ENCODE measurements at regions not wholly inside any gene's neighbourhood (a gene's known extent, or its start where the extent isn't known, plus 50 kb on each side); places are given as distances from the start of the nearest gene placed in this dataset.
"Not testable (repeated sequence)": the region's sequence is repeated elsewhere in the genome, so short reads cannot be mapped to it uniquely, and the experiment has no call there.

GRCh38 chr13:46472384-46472783, 80.6 kb upstream of the LRCH1 start:
- no peak overlapping the region for H3K4me3 Mint-ChIP-seq
- Histone ChIP-seq H3F3A (replicated peaks; ENCODE audit: low read depth) (no peaks in the 10 kb centered on the region), H3K36me3 (ENCODE audit: insufficient read depth) (no peaks in the 10 kb centered on the region), H4K20me1 (replicated peaks; ENCODE audit: insufficient read depth) (no peaks in the 10 kb centered on the region), H3K27me3 (ENCODE audit: insufficient read depth) (no peaks in the 10 kb centered on the region), H2AFZ (peak overlapping the region; percentile 64; the same call in 1 of the 2 replicates), H3K4me3 (no peak overlapping the region), H3K79me2 (replicated peaks; ENCODE audit: insufficient read depth) (no peaks in the 10 kb centered on the region), H3K4me1 (ENCODE audit: insufficient read depth) (no peaks in the 10 kb centered on the region), H3K27ac (ENCODE audit: low read depth) (no peak overlapping the region), H3K9me2 (ENCODE audit: insufficient read depth) (no peaks in the 10 kb centered on the region), H3K4me2 (no peak overlapping the region)
- DNase-seq (ENCODE audit: low spot score) (no peak), ATAC-seq (no peak)
- TF ChIP-seq EZH2 (IDR thresholded peaks at IDR 0.05; ENCODE audit: low read depth, unreplicated experiment) (no peak), EZH2phosphoT487 (IDR thresholded peaks at IDR 0.05; ENCODE audit: unreplicated experiment) (no peak), ZNF114 (CRISPR knock-in tag; IDR thresholded peaks at IDR 0.05) (no peak)
- TF ChIP-seq, protein P1, sequence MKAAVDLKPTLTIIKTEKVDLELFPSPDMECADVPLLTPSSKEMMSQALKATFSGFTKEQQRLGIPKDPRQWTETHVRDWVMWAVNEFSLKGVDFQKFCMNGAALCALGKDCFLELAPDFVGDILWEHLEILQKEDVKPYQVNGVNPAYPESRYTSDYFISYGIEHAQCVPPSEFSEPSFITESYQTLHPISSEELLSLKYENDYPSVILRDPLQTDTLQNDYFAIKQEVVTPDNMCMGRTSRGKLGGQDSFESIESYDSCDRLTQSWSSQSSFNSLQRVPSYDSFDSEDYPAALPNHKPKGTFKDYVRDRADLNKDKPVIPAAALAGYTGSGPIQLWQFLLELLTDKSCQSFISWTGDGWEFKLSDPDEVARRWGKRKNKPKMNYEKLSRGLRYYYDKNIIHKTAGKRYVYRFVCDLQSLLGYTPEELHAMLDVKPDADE (IDR thresholded peaks at IDR 0.05) = no peak
- H3K9me3 Mint-ChIP-seq = no peaks in the 10 kb centered on the region
- no peaks in the 10 kb centered on the region for H3K27me3 Mint-ChIP-seq (ENCODE audit: insufficient read depth, low read depth, poor library complexity)
- H3K4me1 Mint-ChIP-seq = peaks cover 3% of the 10 kb centered on the region; the same call in 1 of the 3 replicates
- H3K27ac Mint-ChIP-seq = peak overlapping the region; percentile 22; the same call in 1 of the 2 replicates
- H3K36me3 Mint-ChIP-seq (ENCODE audit: low read depth) = no peaks in the 10 kb centered on the region

- H3K4me1 Mint-ChIP-seq; H4K20me1 ChIP-seq (replicated peaks; ENCODE audit: insufficient read depth); DNase-seq (ENCODE audit: low spot score); H2AFZ ChIP-seq; ATAC-seq; H3K4me2 ChIP-seq; H3K4me3 Mint-ChIP-seq; H3F3A ChIP-seq (replicated peaks; ENCODE audit: low read depth); H3K9me3 Mint-ChIP-seq; H3K9me2 ChIP-seq (ENCODE audit: insufficient read depth); H3K27me3 Mint-ChIP-seq (ENCODE audit: insufficient read depth, low read depth, poor library complexity); H3K27me3 ChIP-seq (ENCODE audit: insufficient read depth); H3K79me2 ChIP-seq (replicated peaks; ENCODE audit: insufficient read depth); H3K4me1 ChIP-seq (ENCODE audit: insufficient read depth); H3K4me3 ChIP-seq; H3K36me3 Mint-ChIP-seq (ENCODE audit: low read depth); H3K27ac Mint-ChIP-seq; H3K36me3 ChIP-seq (ENCODE audit: insufficient read depth); H3K27ac ChIP-seq (ENCODE audit: low read depth): not testable (repeated sequence)
Observed at GRCh38 chr13:46469699-46470098, 82.6 kb upstream of the RUBCNL start.

- Histone ChIP-seq H2AFZ (no peak overlapping the region), H4K20me1 (replicated peaks; ENCODE audit: insufficient read depth) (no peaks in the 10 kb centered on the region), H3K27me3 (ENCODE audit: insufficient read depth) (no peaks in the 10 kb centered on the region), H3F3A (replicated peaks; ENCODE audit: low read depth) (no peaks in the 10 kb centered on the region), H3K79me2 (replicated peaks; ENCODE audit: insufficient read depth) (no peaks in the 10 kb centered on the region), H3K27ac (ENCODE audit: low read depth) (no peak overlapping the region), H3K36me3 (ENCODE audit: insufficient read depth) (no peaks in the 10 kb centered on the region), H3K4me3 (no peak overlapping the region), H3K9me2 (ENCODE audit: insufficient read depth) (no peaks in the 10 kb centered on the region), H3K4me2 (no peak overlapping the region), H3K4me1 (ENCODE audit: insufficient read depth) (no peaks in the 10 kb centered on the region)
- no peaks in the 10 kb centered on the region for H3K36me3 Mint-ChIP-seq (ENCODE audit: low read depth)
- ATAC-seq (no peak), DNase-seq (ENCODE audit: low spot score) (no peak)
- H3K27ac Mint-ChIP-seq = no peak overlapping the region
- H3K4me3 Mint-ChIP-seq = no peak overlapping the region
- no peaks in the 10 kb centered on the region for H3K27me3 Mint-ChIP-seq (ENCODE audit: insufficient read depth, low read depth, poor library complexity)
- no peaks in the 10 kb centered on the region for H3K9me3 Mint-ChIP-seq
- TF ChIP-seq, protein P2, sequence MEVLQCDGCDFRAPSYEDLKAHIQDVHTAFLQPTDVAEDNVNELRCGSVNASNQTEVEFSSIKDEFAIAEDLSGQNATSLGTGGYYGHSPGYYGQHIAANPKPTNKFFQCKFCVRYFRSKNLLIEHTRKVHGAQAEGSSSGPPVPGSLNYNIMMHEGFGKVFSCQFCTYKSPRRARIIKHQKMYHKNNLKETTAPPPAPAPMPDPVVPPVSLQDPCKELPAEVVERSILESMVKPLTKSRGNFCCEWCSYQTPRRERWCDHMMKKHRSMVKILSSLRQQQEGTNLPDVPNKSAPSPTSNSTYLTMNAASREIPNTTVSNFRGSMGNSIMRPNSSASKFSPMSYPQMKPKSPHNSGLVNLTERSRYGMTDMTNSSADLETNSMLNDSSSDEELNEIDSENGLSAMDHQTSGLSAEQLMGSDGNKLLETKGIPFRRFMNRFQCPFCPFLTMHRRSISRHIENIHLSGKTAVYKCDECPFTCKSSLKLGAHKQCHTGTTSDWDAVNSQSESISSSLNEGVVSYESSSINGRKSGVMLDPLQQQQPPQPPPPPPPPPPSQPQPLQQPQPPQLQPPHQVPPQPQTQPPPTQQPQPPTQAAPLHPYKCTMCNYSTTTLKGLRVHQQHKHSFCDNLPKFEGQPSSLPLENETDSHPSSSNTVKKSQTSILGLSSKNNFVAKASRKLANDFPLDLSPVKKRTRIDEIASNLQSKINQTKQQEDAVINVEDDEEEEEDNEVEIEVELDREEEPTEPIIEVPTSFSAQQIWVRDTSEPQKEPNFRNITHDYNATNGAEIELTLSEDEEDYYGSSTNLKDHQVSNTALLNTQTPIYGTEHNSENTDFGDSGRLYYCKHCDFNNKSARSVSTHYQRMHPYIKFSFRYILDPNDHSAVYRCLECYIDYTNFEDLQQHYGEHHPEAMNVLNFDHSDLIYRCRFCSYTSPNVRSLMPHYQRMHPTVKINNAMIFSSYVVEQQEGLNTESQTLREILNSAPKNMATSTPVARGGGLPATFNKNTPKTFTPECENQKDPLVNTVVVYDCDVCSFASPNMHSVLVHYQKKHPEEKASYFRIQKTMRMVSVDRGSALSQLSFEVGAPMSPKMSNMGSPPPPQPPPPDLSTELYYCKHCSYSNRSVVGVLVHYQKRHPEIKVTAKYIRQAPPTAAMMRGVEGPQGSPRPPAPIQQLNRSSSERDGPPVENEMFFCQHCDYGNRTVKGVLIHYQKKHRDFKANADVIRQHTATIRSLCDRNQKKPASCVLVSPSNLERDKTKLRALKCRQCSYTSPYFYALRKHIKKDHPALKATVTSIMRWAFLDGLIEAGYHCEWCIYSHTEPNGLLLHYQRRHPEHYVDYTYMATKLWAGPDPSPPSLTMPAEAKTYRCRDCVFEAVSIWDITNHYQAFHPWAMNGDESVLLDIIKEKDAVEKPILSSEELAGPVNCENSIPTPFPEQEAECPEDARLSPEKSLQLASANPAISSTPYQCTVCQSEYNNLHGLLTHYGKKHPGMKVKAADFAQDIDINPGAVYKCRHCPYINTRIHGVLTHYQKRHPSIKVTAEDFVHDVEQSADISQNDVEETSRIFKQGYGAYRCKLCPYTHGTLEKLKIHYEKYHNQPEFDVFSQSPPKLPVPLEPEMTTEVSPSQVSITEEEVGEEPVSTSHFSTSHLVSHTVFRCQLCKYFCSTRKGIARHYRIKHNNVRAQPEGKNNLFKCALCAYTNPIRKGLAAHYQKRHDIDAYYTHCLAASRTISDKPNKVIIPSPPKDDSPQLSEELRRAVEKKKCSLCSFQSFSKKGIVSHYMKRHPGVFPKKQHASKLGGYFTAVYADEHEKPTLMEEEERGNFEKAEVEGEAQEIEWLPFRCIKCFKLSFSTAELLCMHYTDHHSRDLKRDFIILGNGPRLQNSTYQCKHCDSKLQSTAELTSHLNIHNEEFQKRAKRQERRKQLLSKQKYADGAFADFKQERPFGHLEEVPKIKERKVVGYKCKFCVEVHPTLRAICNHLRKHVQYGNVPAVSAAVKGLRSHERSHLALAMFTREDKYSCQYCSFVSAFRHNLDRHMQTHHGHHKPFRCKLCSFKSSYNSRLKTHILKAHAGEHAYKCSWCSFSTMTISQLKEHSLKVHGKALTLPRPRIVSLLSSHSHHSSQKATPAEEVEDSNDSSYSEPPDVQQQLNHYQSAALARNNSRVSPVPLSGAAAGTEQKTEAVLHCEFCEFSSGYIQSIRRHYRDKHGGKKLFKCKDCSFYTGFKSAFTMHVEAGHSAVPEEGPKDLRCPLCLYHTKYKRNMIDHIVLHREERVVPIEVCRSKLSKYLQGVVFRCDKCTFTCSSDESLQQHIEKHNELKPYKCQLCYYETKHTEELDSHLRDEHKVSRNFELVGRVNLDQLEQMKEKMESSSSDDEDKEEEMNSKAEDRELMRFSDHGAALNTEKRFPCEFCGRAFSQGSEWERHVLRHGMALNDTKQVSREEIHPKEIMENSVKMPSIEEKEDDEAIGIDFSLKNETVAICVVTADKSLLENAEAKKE (CRISPR knock-in tag; IDR thresholded peaks at IDR 0.05) = no peak
- TF ChIP-seq, protein P1 (IDR thresholded peaks at IDR 0.05) = no peak
- peaks cover 3% of the 10 kb centered on the region; the same call in 1 of the 3 replicates for H3K4me1 Mint-ChIP-seq
Observed at GRCh38 chr13:46468570-46469463, 81.8 kb upstream of the RUBCNL start.
